IPS-18c (cell line): ENCODE measurements at regions not wholly inside any gene's neighbourhood (a gene's known extent, or its start where the extent isn't known, plus 50 kb on each side); places are given as distances from the start of the nearest gene placed in this dataset.

Experiments used
- H3K4me3 ChIP-seq: 2 replicates; pipeline ENCODE4 v1.7.0; 2013; ENCODE audit warnings: low read depth, mild to moderate bottlenecking, low read length, moderate library complexity; ENCODE audit not compliant: insufficient read depth
- H3K9me3 ChIP-seq: one replicate; pipeline ENCODE4 v1.6.1; 2013; ENCODE audit warnings: mild to moderate bottlenecking, low read length, moderate library complexity; ENCODE audit not compliant: control insufficient read depth, insufficient read depth

DNA sequence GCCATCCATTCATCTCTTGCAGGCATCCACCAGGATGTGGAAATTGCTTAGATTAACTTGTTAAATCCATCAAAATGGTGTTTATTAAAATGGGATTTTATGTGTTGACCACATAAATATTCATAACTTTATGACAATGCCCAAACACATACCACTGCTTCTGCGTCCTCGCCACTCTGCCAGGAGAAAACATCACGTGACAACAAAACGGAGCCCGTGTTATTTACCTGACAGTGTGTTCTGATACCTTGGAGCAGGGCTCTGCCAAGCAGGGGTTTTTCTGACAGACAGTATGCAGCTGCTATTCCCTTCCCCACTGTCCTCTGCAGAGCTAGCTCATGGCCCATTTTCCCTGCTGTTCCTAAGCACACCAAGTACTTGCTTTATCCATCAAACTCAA, 279.5 kb upstream of the CHD6 start:
- no peak overlapping the region for H3K4me3 ChIP-seq
- no peaks in the 10 kb centered on the region for H3K9me3 ChIP-seq

DNA sequence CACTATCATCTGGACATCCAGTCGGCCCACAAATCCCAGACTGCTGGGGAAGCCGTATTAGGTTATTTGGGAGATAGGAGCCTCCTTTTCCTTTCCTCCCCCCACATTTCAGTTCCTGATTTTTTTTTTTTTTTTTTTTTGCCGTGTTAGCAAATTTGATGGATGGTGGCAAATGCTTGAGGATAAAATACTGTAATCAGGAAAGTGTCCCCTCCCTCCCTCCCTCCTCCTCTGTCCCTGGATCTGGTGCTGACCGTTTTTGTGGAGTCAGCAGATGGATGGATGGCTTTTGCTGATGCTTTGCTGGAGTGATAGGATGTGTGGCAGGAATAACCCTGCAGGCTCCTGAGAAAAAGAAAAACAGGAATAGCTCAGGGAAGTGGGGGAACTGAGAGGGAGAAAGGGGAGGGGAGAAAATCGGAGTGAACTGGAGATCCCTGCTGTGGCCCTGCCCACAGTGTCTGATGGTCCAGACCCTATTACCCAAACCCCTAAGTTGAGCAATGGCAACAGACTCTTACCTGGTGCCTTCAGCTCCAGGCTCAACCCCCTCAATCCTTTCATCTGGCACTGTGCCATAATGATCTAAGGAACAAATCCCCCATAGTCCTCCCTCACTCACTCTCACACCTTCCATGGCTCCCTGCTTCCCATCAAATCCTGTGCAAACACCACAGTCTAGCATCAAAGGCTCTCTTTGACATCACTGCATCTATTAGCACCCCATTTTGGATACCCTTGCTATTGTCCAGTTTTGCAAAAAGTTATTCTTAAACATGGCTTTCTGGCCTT, 277.3 kb upstream of the CHD6 start:
- Histone ChIP-seq H3K4me3 (no peak overlapping the region), H3K9me3 (no peaks in the 10 kb centered on the region)

DNA sequence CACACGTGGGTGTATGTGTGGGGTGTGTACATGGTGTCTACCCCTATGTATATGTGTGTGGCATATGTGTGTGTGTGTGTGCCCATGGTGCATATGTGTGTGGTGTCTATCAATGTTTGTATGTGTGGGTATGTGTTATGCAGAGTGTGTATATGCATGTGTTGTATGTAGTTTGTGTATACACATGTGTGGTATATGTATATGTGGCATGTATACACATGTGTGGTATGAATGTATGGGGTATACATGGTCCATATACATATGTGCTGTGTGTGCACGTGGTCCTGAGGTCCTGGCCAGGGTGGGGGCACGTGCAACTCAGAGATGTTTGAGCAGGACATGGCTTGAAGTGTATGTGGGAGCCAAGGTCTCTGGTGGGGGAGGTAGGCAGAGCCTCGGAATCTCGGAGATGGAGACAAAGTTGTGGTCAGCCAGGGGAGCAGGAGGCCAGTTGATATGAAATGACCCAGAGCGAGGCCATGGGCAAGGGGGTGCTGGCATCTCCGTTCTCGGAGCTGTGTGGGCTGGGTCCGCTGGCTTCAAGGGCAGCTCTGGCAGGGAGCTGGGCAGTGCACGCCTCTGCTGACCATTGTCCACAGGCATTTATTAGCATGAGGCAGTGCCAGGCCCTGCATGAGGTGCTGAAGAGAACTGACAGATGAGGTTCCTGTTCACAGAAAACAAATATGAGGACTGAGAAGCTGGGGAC, 276.2 kb upstream of the CHD6 start:
- no peak overlapping the region for H3K4me3 ChIP-seq
- H3K9me3 ChIP-seq = no peaks in the 10 kb centered on the region

DNA sequence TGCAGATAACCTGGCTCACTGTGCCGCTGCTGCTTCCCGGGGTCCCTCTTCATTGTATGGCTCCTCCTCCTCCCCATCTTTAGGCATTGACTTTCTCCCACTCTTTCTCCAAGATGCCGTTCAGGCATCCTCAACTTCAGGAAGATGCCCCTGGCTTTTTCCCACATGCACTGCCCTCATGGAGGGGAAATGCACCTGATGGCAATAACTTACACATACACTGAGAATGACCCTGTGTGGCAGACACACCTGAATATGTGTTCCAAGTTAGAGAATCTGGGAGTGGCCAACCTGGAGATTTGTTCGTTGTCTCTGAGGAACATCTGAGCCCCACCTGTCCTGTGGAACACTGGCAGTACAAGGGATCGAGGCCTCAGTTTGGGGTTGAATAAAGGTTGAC, 273.9 kb upstream of the CHD6 start:
- no peaks in the 10 kb centered on the region for H3K9me3 ChIP-seq

DNA sequence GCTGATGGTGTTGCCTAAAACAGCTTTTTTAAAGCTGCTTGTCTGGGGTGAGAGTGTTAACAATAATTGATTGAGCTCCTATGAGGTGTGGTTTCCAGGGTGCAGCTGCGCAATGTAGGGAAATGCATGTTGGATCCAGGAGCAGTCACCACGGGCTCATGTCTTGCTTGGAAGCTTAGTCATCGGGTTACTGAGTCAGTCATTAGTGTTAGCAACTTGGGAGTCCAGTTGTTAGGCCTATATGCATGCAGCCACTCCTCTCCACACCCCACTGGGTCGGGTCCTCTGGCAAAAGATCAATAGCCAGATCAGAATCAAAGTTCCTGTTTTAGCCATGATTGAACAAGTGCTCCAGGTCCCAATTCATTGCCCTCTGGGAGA, 271.7 kb upstream of the CHD6 start:
- H3K9me3 ChIP-seq = no peaks in the 10 kb centered on the region
- H3K4me3 ChIP-seq = no peak overlapping the region

More for the DNA sequence above, 273.9 kb upstream of the CHD6 start:
- H3K4me3 ChIP-seq = no peak overlapping the region

DNA sequence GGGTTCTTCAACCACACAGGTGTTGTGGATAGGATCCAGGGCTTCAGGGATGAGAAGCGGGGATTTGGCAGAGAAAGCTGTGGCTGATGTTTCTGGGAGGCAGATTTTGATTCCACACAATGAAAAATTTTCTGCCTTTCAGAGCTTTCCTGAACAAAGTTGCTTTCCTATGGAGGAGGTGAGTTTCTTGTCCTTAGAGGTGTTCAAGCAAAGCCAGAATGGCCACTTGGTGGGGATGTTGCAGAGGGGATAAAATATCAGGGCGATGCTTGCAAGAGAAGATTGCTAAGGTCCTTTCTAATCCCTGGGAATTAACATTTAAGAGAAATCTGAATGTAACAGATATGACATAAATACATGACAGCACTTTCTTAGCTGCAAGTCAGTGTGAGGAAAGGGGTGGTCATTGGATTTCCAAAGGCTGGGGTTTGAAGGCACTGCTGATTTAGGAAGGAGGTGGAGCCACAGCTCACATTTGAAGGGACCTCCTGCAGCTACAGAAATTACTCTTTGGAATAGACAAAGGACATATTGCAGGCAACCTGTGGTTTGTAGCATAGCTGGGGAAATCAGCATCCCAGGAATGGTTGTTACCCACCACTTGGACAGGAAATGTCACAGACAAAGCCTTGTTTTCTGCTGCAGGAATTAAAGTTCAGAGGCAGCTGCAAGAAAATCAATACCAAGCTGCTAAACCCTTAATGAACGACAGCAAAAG, 271.1 kb upstream of the CHD6 start:
- Histone ChIP-seq H3K9me3 (no peaks in the 10 kb centered on the region), H3K4me3 (no peak overlapping the region)

DNA sequence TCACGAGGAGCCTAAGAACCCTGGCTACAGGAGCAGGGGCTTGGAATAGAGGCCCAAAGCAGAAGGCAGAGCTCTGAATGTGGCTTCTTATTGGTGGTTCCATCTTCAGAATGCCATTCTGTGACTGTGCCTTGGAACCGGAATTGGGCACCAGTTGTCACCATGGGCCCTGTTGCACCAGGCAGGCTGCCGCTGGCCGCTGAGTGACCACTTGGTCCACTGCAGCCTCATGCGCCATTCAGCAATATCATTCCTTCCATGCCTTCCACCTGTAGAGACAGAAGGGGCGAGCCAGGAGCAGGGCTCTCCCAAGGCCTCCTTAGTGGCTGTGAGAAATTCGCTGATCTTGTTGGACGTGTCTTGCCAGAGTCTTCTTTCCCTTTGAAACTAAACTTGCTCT, 270.3 kb upstream of the CHD6 start:
- Histone ChIP-seq H3K4me3 (no peak overlapping the region), H3K9me3 (no peaks in the 10 kb centered on the region)

DNA sequence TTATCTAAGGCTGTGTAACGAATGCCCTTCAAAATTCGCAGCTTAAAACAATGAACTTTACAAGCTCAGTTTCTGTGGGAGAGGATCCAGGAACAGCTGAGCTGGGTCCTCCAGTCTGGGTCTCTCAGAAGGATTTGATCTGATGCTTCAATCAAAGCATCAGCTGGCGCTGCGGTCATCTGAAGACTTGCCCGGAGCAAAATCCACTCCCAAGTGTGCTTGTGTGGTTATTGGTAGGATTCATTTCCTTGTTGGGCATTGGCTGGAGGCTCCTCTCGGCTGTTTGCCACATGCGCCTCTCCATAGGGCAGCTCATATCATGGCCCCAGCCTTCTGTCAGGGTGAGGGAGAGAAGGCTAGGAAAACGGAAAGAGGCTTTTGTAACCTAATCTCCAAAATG, 269.3 kb upstream of the CHD6 start:
- Histone ChIP-seq H3K4me3 (no peak overlapping the region), H3K9me3 (no peaks in the 10 kb centered on the region)

DNA sequence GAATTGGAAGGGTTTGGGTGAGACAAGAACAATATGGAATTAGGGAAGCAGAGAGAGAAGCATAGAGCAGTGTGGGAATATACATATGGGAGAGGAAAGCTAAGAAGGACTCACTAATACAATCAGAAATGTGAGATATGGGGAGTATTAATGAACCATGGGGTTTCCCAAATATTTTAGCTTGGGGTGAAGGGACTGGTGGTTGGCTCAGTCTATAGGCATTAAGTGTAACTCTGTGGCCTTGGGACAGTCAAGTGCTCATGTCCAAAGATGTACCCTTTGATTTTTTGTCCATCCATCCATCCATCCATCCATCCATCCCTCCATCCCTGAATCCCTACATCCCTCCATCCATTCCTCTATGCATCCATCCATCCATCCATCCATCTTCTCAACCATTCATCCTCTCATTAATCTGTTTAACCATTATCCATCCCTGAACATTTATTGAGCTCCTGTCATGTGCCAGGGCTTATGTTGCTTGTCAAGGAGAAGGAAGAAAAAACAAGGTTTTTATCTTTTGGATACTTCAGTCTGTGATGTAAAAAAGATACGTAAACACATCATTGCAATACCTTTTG, 263.4 kb upstream of the CHD6 start:
- Histone ChIP-seq H3K9me3 (no peaks in the 10 kb centered on the region), H3K4me3 (no peak overlapping the region)

DNA sequence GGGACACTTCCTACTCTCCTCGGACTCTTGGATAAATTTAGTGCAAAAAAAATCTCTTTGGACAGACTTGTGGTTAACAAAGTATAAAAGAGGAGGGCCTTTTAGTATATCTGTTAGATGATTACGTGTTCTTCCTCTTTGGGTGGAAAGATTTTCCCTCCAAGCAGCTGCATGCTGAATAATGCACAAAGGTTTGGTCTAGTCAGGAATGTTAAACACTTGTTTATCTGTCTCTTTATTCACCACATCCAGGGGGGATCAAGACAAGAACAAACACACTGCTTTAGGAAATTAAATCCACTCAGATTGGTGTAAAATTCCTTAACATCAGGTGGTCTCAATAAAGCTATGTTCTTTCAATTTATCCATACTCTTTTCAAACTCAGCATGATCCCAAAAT, 260.9 kb upstream of the CHD6 start:
- no peaks in the 10 kb centered on the region for H3K9me3 ChIP-seq
- no peak overlapping the region for H3K4me3 ChIP-seq

DNA sequence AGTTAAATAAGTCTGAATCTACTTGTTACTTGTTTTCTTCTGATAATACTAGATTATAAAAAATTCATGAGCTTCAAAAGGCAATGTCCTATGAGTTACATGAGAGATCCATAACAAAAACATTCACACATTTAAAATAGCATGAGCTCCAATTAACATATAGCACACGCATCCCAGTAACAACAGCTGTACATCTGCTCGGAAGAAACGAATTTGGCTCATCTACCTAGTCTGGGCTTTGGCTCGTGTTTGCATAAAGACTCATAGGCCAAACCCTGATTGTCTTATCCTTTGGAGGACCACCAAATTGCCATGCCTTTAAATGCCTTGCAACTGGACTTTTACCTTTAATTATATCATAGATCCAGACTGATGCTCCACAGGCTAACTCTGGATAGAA, 259.7 kb upstream of the CHD6 start:
- no peak overlapping the region for H3K4me3 ChIP-seq
- no peaks in the 10 kb centered on the region for H3K9me3 ChIP-seq

DNA sequence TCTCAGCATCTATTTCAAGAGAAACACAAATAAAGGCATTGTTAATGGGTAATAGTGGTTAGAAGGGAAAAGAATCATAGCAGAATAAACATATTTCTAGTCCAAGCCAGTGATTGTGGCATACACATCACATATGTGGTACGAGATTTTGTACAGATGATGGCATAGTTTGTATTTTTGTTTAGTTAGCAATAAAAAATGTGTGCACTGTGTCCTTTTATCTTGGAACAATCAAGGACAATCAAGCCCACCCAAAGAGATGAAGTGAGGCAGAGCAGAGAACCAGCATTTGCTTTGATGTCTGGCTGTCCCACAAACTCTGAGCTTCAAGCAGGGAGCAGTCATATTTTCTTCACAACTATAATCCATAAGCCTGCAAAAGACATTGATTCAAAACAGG, 256.5 kb upstream of the CHD6 start:
- no peaks in the 10 kb centered on the region for H3K9me3 ChIP-seq
- no peak overlapping the region for H3K4me3 ChIP-seq

DNA sequence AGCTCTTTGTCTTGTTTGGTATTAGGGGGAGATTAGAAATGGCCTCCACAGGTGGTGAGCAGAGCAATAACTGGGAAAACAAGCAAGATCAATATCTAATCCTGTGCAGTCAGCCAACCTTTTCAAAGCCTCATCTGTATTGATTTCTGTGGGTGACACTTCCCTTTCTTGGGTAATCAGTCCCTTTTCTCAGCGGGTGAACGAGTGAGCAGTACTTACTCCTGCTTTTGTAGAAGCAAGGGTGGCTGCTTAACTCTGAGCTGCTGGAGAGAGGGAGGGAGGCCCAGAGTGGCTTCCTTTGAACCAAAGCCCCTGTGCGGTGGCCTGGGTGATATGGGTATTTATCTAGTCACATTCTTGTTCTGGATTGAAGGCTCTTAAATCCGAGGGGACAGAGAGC, 254.8 kb upstream of the CHD6 start:
- H3K9me3 ChIP-seq = no peaks in the 10 kb centered on the region
- H3K4me3 ChIP-seq = no peak overlapping the region

DNA sequence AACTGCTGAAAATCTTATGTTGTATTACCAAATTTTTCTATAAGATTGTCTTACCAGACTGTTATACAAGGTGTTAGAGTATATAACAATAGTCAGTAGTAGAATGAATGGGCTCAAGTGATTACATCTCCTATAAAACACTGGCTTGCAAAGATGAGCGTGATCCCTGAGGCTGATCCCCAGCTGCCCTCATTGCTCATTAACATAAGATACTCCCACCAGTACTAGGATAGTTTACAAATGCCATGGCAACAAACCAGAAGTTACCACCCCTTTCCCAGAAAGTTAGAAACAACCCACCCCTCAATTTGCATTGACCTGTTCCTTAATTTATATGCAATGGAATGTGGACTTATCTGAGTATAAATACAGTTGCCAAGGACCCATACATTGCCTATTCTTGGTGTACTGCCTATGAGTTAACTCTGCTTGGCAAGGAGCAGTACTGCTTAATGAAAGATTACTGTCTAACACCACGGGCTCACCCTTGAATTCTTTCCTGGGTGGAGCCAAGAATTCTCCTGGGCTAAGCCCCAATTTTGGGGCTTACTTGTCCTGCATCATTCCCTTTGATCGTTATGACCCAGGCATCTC, 252.8 kb upstream of the CHD6 start:
- Histone ChIP-seq H3K9me3 (no peaks in the 10 kb centered on the region), H3K4me3 (no peak overlapping the region)

DNA sequence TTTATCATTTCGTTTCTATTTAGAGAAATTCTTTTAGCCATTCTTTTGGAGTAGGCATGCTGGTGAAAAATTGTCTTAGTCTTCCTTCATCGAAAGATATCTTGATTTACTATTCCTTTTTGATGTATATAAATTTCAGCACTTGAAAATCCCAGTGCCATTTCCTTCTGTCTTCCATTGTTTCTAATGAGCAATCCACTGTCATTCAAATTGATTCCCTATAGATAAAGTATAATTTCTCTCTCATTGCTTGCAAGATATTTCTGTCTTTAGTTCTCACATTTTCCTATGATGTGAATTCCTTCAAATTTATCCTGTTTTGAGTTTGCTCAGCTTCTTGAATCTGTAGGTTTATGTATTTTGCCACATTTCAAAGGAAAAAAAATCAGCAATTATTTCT, 251.1 kb upstream of the CHD6 start:
- Histone ChIP-seq H3K4me3 (no peak overlapping the region), H3K9me3 (no peaks in the 10 kb centered on the region)

DNA sequence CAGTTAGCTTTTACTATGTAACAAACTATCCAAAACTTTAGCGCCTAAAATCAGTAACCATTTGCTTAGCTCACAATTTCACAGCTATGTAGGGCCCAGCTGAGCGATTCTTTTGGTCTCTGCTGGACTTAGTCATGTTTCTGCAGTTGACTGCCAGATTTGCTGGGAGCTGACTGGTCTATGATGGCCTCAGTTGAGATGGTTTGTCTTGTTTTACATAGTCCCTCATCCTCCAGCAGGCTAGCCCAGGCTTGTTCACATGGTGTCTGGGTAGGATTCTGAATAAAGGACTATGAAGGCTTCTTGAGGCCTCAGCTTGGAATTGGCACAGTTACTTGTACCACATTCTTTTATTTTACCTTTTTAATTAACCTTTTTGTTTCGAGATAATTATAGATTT, 247.8 kb upstream of the CHD6 start:
- no peaks in the 10 kb centered on the region for H3K9me3 ChIP-seq
- H3K4me3 ChIP-seq = no peak overlapping the region

DNA sequence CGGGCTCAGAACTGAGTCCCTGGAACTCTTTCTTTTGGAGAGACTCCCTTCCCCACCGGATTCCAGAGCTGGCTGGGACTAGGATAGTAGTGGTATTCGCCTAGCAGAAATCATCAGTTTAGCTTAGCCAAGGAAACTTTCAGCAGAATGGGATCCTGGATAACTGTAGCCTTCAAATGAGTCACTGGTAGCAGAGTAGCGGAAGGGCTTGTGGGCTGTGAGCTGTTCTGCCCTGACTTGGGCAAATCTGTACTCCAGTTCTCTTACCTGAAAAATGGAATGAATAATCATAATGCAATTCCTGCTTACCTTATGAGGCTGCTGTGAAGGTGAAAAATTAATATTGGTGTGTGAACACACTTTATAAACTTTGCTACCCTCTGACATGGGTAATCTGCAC, 244.3 kb upstream of the CHD6 start:
- no peak overlapping the region for H3K4me3 ChIP-seq

More for the DNA sequence above, 244.3 kb upstream of the CHD6 start:
- no peaks in the 10 kb centered on the region for H3K9me3 ChIP-seq
